ENCODE measurements at regions not wholly inside any gene's neighbourhood (a gene's known extent, or its start where the extent isn't known, plus 50 kb on each side); places are given as distances from the start of the nearest gene placed in this dataset.
"Not testable (repeated sequence)": the region's sequence is repeated elsewhere in the genome, so short reads cannot be mapped to it uniquely, and the experiment has no call there.

GRCh38 chr4:52370576-52370975, 288.5 kb downstream of the USP46 start:
- no peak for DNase-seq (ENCODE audit: low read depth in 4 of 4, low spot score in 2 of 4)

GRCh38 chr4:52371841-52372240, 287.3 kb downstream of the USP46 start:
- no peak for DNase-seq (ENCODE audit: low read depth in 4 of 4, low spot score in 2 of 4)

GRCh38 chr4:52372269-52372668, 286.8 kb downstream of the USP46 start:
- no peak for DNase-seq (ENCODE audit: low read depth in 4 of 4, low spot score in 2 of 4)

- no peak for DNase-seq (ENCODE audit: low read depth in 4 of 4, low spot score in 2 of 4)
Observed at GRCh38 chr4:52372747-52373146, 286.4 kb downstream of the USP46 start.

- DNase-seq (ENCODE audit: low read depth in 4 of 4, low spot score in 2 of 4), result no peak
Observed at GRCh38 chr4:52373650-52374049, 285.5 kb downstream of the USP46 start.

- no peak for DNase-seq (ENCODE audit: low read depth in 4 of 4, low spot score in 2 of 4)
Observed at GRCh38 chr4:52374877-52375276, 284.2 kb downstream of the USP46 start.

- DNase-seq (ENCODE audit: low read depth in 4 of 4, low spot score in 2 of 4), result peak in 1 of 4 donors; percentile 61
Observed at GRCh38 chr4:52376132-52376704, 282.9 kb downstream of the USP46 start.

- DNase-seq (ENCODE audit: low read depth in 4 of 4, low spot score in 2 of 4), result no peak
Observed at GRCh38 chr4:52377563-52377962, 281.5 kb downstream of the USP46 start.

- no peak for DNase-seq (ENCODE audit: low read depth in 4 of 4, low spot score in 2 of 4)
Observed at GRCh38 chr4:52407545-52407944, 251.6 kb downstream of the USP46 start.

GRCh38 chr4:52408032-52408431, 251.1 kb downstream of the USP46 start:
- DNase-seq (ENCODE audit: low read depth in 4 of 4, low spot score in 2 of 4), result no peak

GRCh38 chr4:52408471-52408870, 250.6 kb downstream of the USP46 start:
- DNase-seq (ENCODE audit: low read depth in 4 of 4, low spot score in 2 of 4), result no peak

- DNase-seq (ENCODE audit: low read depth in 4 of 4, low spot score in 2 of 4), result not testable (repeated sequence)
Observed at GRCh38 chr4:52409766-52410165, 249.3 kb downstream of the USP46 start.

GRCh38 chr4:52410971-52411370, 248.1 kb downstream of the USP46 start:
- DNase-seq (ENCODE audit: low read depth in 4 of 4, low spot score in 2 of 4), result no peak

GRCh38 chr4:52420330-52420729, 238.8 kb downstream of the USP46 start:
- DNase-seq (ENCODE audit: low read depth in 4 of 4, low spot score in 2 of 4), result no peak

GRCh38 chr4:52421811-52422213, 237.3 kb downstream of the USP46 start:
- no peak for DNase-seq (ENCODE audit: low read depth in 4 of 4, low spot score in 2 of 4)

- no peak for DNase-seq (ENCODE audit: low read depth in 4 of 4, low spot score in 2 of 4)
Observed at GRCh38 chr4:52423967-52424366, 235.1 kb downstream of the USP46 start.

GRCh38 chr4:52425751-52426326, 233.3 kb downstream of the USP46 start:
- no peak for DNase-seq (ENCODE audit: low read depth in 4 of 4, low spot score in 2 of 4)

GRCh38 chr4:52431410-52431809, 227.7 kb downstream of the USP46 start:
- peak in 1 of 4 donors; percentile 54 for DNase-seq (ENCODE audit: low read depth in 4 of 4, low spot score in 2 of 4)

GRCh38 chr4:52431869-52432268, 227.2 kb downstream of the USP46 start:
- peak in 1 of 4 donors; percentile 49 for DNase-seq (ENCODE audit: low read depth in 4 of 4, low spot score in 2 of 4)

- DNase-seq (ENCODE audit: low read depth in 4 of 4, low spot score in 2 of 4), result not testable (repeated sequence)
Observed at GRCh38 chr4:52442524-52442923, 216.6 kb downstream of the USP46 start.

GRCh38 chr4:52472444-52472843, 186.7 kb downstream of the USP46 start:
- DNase-seq (ENCODE audit: low read depth in 4 of 4, low spot score in 2 of 4), result no peak

GRCh38 chr4:52477191-52477780, 181.8 kb downstream of the USP46 start:
- DNase-seq (ENCODE audit: low read depth in 4 of 4, low spot score in 2 of 4), result no peak

All from left renal cortex interstitium (tissue), 4 donors.